Colonic mucosa (tissue), 4 donors: ENCODE measurements at regions not wholly inside any gene's neighbourhood (a gene's known extent, or its start where the extent isn't known, plus 50 kb on each side); places are given as distances from the start of the nearest gene placed in this dataset.

Experiments
- DNase-seq: peaks from one replicate; pipeline ENCODE4 v3.0.0-alpha.2; 2020
- H3K27ac ChIP-seq: fragments of 200-600 bp; one replicate; pipeline ENCODE4 v1.8.0; 2021
- H3K27me3 ChIP-seq: fragments of 200-600 bp; one replicate; pipeline ENCODE4 v1.8.0; 2021
- H3K36me3 ChIP-seq: fragments of 200-600 bp; one replicate; pipeline ENCODE4 v1.8.0; 2021
- H3K4me1 ChIP-seq: fragments of 200-600 bp; one replicate; pipeline ENCODE4 v1.8.0; 2021; ENCODE audit warnings: mild to moderate bottlenecking
- H3K4me3 ChIP-seq: fragments of 200-600 bp; one replicate; pipeline ENCODE4 v1.8.0; 2021
- H3K9ac ChIP-seq, 2 donors: one replicate each; pipeline ENCODE4 v1.7.0; 2013; ENCODE audit warnings: control low read depth in 2 of 2, low read depth in 2 of 2, low read length in 2 of 2
- H3K9me3 ChIP-seq: fragments of 200-600 bp; one replicate; pipeline ENCODE4 v1.8.0; 2021
- intact Hi-C: fragments of 100-400 bp; cut with DNase I; formaldehyde crosslinking; loops from one replicate; pipeline ENCODE4 v1.14.1; 2022
- TF ChIP-seq, protein P1 (sequence below): fragments of 200-600 bp; IDR thresholded peaks from one replicate; pipeline ENCODE4 v1.8.0; 2022; ENCODE audit warnings: antibody characterized with exemption, mild to moderate bottlenecking
- donor health status: healthy.
- donor health status: DM: no; HTN: no; CAD: no.
- donor health status: DM: no; HTN: no; CAD: no.

DNA sequence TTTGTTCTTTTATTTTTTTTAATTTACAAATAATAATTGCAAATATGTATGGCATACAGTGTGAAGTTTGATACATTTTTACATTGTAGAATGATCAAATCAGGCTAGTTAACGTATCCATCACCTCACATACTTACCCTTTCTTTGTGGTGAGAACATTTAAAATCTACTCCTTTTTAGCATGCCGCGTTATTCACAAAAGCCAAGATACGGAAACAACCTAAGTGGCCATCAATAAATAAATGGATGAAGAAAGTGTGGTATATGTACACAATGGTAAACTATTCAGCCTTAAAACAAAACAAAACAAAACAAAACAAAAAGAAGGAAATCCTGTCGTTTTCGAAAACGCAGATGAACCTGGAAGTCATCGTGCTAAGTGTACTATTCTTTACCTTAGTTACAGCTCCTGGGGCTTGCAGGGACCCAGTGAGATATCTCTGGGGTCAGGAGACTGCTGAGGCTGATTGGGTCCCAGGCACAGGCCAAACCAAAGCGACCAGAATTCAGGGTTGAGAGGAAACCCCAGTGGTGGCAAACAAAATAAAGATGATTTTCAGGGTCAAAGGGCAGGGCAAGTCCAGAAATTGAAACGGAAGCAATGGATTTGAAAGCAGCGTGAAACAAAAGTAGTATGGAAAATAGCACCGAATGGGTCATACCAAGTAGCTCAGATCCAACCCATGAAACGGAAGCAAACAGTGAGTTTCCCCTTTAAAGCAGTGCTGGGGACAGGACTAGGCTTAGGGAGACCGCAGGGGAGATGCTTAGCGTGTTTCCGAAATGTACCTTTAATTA, 188.2 kb downstream of the PLPP3 start:
- intact Hi-C loops, result no loop called here
- no peak for DNase-seq
- TF ChIP-seq, protein P1, sequence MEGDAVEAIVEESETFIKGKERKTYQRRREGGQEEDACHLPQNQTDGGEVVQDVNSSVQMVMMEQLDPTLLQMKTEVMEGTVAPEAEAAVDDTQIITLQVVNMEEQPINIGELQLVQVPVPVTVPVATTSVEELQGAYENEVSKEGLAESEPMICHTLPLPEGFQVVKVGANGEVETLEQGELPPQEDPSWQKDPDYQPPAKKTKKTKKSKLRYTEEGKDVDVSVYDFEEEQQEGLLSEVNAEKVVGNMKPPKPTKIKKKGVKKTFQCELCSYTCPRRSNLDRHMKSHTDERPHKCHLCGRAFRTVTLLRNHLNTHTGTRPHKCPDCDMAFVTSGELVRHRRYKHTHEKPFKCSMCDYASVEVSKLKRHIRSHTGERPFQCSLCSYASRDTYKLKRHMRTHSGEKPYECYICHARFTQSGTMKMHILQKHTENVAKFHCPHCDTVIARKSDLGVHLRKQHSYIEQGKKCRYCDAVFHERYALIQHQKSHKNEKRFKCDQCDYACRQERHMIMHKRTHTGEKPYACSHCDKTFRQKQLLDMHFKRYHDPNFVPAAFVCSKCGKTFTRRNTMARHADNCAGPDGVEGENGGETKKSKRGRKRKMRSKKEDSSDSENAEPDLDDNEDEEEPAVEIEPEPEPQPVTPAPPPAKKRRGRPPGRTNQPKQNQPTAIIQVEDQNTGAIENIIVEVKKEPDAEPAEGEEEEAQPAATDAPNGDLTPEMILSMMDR, result no peak
- no peaks in the 10 kb centered on the region for H3K4me1 ChIP-seq
- H3K4me3 ChIP-seq, result no peak overlapping the region
- H3K9ac ChIP-seq, result no peak overlapping the region
- H3K36me3 ChIP-seq, result no peaks in the 10 kb centered on the region
- H3K27me3 ChIP-seq, result no peaks in the 10 kb centered on the region
- no peak overlapping the region for H3K27ac ChIP-seq
- H3K9me3 ChIP-seq, result no peaks in the 10 kb centered on the region

DNA sequence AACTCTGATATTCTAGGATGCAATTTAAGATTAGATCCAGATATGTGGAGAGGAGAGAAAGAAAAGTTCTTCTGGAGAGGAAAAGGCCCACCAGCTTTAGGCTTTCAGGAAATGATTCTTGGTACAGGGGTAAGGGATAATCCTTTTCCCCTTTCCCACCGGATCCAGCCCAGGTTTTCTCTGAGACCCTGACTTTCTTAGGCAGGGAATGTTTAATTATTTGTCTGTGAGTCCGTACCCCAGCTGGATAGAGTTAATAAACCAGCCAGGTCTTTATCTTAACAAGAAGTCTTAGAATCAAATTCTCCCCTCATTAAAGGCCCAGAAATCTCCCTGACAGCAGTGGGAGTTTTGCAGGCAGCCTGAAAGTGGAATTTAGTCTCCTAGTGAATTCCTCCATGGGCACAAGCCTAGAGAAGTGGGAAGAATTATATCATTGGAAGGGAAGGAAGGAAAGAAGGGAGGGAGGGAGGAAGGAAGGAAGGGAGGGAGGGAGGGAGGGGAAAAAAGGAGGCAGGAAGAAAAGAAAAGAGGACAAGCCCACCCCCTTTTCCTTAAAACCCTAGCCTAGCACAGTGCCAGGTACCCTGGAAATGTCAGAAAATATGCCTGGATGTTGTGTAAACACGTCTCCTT, 189.0 kb downstream of the PLPP3 start:
- Histone ChIP-seq H3K4me3 (no peak overlapping the region), H3K4me1 (no peaks in the 10 kb centered on the region), H3K36me3 (no peaks in the 10 kb centered on the region), H3K9me3 (no peaks in the 10 kb centered on the region), H3K27me3 (no peaks in the 10 kb centered on the region), H3K9ac (no peak overlapping the region), H3K27ac (no peak overlapping the region)
- intact Hi-C loops, result no loop called here
- no peak for DNase-seq
- TF ChIP-seq, protein P1, result no peak

DNA sequence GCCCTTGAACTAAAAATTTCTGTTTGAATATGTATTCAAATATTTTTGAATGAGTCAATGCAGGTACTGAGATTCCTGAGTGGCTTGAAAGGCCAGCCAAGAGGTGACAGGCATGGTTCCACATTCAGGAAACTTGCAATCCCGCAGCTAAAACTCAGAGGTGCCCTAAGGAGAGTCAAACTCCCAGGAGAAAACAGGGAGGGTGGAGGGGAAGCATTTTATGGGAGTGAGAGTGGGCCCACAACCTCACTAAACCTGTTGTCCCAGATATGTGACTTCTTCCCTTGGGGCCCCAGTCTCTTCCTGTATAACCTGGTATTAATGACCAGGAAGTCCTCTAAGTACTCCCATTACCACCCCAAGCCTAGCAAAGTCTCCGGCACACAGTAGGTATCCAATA, 189.6 kb downstream of the PLPP3 start:
- intact Hi-C loops, result no loop called here
- TF ChIP-seq, protein P1, result no peak
- no peak overlapping the region for H3K4me3 ChIP-seq
- no peak for DNase-seq
- H3K36me3 ChIP-seq, result no peaks in the 10 kb centered on the region
- H3K27ac ChIP-seq, result no peak overlapping the region
- no peaks in the 10 kb centered on the region for H3K27me3 ChIP-seq
- H3K9ac ChIP-seq, result no peak overlapping the region
- H3K9me3 ChIP-seq, result no peaks in the 10 kb centered on the region
- H3K4me1 ChIP-seq, result no peaks in the 10 kb centered on the region

DNA sequence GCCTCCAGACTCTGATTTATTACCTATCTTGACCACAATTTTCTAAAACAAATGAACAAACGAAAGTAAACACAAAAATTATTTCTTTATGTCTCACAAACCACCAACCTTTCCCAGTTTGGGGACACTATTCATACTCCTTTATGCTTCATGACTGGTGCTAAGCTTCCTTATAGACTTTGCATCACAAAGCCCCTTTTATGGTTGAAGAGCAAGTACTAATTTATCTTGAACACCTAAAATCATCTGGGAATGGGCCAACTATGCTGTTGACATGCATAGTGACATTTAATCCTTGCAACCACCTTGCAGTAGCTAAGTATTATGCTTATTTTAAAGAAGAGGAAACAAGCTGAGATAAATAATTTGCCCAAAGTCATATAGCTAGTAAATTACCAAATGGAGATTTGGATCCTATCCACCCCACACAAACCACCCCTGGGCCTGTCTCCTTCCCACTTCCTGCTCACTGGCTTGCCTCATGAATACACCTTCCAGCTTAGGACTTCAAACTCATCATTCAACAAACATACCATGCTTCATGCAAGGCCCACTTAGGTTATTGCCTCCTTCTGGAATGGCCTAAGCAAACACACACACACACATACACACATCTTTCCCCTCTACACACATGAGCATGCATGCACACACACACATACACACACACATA, 192.2 kb downstream of the PLPP3 start:
- Histone ChIP-seq H3K9me3 (no peaks in the 10 kb centered on the region), H3K4me1 (no peaks in the 10 kb centered on the region), H3K27ac (no peak overlapping the region), H3K27me3 (no peaks in the 10 kb centered on the region), H3K9ac (no peak overlapping the region), H3K4me3 (no peak overlapping the region), H3K36me3 (no peaks in the 10 kb centered on the region)
- intact Hi-C loops, result no loop called here
- TF ChIP-seq, protein P1, result no peak
- DNase-seq, result no peak

DNA sequence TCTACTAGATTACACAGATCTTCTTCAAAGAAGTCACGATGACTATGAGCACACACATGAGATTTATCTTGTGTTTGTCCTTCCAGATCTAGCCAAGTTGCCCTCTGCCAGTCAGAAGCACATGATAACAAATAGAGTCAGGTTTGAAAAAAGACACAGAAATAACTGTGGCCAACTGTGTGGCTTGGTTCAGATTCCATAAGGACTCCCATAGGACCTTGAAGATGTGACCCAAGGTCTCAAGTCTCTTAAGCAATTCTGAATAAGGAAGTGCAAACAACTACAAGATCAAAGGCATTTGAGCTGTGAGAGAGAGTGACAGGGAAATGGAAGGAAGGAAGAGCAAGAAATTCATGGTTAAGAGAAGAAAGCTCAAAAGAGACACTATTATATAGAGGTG, 194.0 kb downstream of the PLPP3 start:
- Histone ChIP-seq H3K36me3 (no peaks in the 10 kb centered on the region), H3K9ac (no peak overlapping the region), H3K4me3 (no peak overlapping the region), H3K27ac (no peak overlapping the region), H3K9me3 (no peaks in the 10 kb centered on the region), H3K27me3 (no peaks in the 10 kb centered on the region), H3K4me1 (no peaks in the 10 kb centered on the region)
- TF ChIP-seq, protein P1, result no peak
- no peak for DNase-seq
- intact Hi-C loops, result no loop called here
